Skeletal muscle tissue (tissue), 3 donors: ENCODE measurements at regions not wholly inside any gene's neighbourhood (a gene's known extent, or its start where the extent isn't known, plus 50 kb on each side); places are given as distances from the start of the nearest gene placed in this dataset.

ENCODE experiments used
- H3K27ac ChIP-seq: one replicate; pipeline ENCODE4 v1.7.0; 2013; ENCODE audit warnings: mild to moderate bottlenecking, low read depth, low read length, inconsistent platforms
- H3K27me3 ChIP-seq, 3 donors: one replicate each; pipeline ENCODE4 v1.7.0; 2013; ENCODE audit warnings: low read length in 3 of 3; ENCODE audit not compliant: control insufficient read depth in 3 of 3, insufficient read depth in 3 of 3
- H3K36me3 ChIP-seq, 3 donors: one replicate each; pipeline ENCODE4 v1.7.0; 2013; ENCODE audit warnings: low read length in 3 of 3; ENCODE audit not compliant: control insufficient read depth in 3 of 3, insufficient read depth in 3 of 3
- H3K4me1 ChIP-seq, 3 donors: one replicate each; pipeline ENCODE4 v1.7.0; 2013; ENCODE audit warnings: low read length in 3 of 3, mild to moderate bottlenecking in 3 of 3; ENCODE audit not compliant: control insufficient read depth in 3 of 3, insufficient read depth in 3 of 3
- H3K4me3 ChIP-seq, 3 donors: one replicate each; pipeline ENCODE4 v1.7.0; 2013; ENCODE audit warnings: low read length in 3 of 3
- H3K9ac ChIP-seq, 3 donors: one replicate each; pipeline ENCODE4 v1.7.0; 2013; ENCODE audit warnings: low read length in 3 of 3, mild to moderate bottlenecking in 3 of 3, moderate library complexity in 2 of 3, low read depth in 1 of 3
- H3K9me3 ChIP-seq, 3 donors: one replicate each; pipeline ENCODE4 v1.7.0; 2013; ENCODE audit warnings: low read length in 3 of 3; ENCODE audit not compliant: control insufficient read depth in 3 of 3
- donor health status: Osteomylitis.

DNA sequence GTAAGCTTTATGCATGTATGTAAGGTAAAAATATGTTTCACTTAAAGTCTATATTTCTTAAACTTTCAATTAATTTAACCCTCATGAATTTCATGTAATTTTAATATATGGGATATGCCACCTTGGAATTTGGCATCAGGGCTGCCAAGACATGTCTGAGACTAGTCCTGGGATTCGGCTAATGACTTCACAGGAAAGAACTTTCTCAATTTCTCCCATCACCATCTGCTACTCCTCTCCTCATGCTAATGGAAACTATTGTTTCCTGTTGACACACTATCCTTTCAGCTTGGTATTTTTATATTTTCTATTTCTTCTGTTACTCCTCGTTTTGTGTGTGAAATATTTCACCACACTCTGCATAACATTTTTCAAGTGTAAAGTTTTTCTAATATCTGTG is 205.9 kb downstream of the ARL4A start:
- Histone ChIP-seq H3K36me3 (no peaks in the 10 kb centered on the region), H3K4me3 (no peak overlapping the region), H3K9ac (no peak overlapping the region), H3K27ac (no peak overlapping the region), H3K27me3 (no peaks in the 10 kb centered on the region), H3K9me3 (no peaks in the 10 kb centered on the region), H3K4me1 (no peaks in the 10 kb centered on the region)

DNA sequence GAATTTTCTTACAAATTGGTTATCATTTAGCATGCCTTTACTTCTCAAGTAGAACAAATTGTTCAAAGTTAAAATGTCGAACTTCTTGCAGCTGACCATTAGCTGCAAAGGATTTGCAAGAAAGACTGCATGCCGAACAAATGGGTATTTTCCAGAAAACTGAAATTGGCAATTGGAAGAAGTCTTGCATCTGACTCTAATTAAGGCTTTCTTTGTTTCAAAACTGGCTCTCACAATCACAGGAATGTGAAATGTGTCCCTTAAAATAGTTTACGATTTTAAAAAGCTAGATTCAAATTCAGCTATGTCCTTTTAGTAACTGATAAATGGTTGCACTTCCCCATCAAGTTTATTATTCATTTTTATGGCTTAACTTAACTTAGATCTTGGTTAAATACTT is 207.9 kb downstream of the ARL4A start:
- Histone ChIP-seq H3K27me3 (no peaks in the 10 kb centered on the region), H3K27ac (no peak overlapping the region), H3K36me3 (no peaks in the 10 kb centered on the region), H3K9me3 (no peaks in the 10 kb centered on the region), H3K9ac (no peak overlapping the region), H3K4me1 (no peaks in the 10 kb centered on the region), H3K4me3 (no peak overlapping the region)

DNA sequence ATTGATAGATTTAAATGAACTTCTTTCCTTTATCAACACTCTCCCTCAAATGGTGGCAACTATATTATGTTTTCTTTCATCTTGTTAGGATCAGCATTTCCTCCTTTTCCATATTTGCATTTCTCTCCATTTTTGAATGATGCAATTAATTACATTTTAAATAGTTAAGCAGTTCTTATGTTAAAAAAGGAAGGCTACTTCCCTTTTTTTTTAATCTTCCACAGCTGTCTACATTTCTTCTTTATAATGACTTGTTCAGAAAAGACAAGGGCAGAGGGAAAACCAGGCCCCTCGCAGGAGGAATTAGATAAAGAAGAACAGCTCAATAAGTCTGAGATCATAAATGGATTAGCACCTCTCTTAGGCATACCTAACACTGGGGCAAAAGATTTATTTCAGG is 208.9 kb downstream of the ARL4A start:
- Histone ChIP-seq H3K36me3 (no peaks in the 10 kb centered on the region), H3K4me3 (no peak overlapping the region), H3K4me1 (no peaks in the 10 kb centered on the region), H3K9me3 (no peaks in the 10 kb centered on the region), H3K27me3 (no peaks in the 10 kb centered on the region), H3K27ac (no peak overlapping the region), H3K9ac (no peak overlapping the region)

DNA sequence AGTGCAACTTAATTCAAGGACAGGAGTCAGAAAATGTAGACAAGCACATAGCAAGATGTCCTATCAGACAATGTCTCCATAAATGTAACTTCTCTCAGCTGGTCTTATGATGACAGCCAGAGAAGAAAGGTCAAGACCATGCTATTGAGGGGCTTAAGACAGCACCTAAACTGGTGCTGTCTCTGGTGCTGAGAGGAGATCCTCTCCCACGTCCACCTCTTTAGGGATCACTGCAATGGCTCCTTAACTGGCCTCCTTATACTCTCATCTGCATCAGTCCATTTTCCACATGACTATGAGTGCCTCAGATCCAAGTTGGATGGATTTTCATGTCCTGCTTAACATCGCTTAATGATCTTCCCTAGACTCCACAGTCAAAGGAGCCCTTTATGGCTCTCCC is 210.6 kb downstream of the ARL4A start:
- no peak overlapping the region for H3K4me3 ChIP-seq
- no peaks in the 10 kb centered on the region for H3K27me3 ChIP-seq
- no peaks in the 10 kb centered on the region for H3K9me3 ChIP-seq
- no peaks in the 10 kb centered on the region for H3K36me3 ChIP-seq
- no peak overlapping the region for H3K27ac ChIP-seq
- H3K4me1 ChIP-seq, result no peaks in the 10 kb centered on the region
- H3K9ac ChIP-seq, result no peak overlapping the region

DNA sequence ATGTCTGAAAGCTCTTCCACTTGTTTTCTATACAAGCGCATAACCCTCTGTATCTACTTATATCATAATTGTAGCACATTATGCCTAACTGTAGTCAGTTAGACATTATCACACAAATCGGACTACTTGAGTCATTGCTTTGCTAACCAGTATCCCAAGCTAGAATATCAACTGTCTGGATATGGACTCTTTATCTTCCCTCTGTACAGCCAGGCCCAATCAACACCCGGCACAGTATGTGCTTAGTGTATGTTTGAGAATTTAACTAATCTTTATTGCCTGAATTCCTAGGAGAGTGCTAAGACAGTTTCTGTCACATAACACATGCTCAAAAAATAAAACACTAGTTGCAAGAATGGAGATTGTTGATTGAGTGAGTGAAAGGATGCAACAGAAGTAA is 211.2 kb downstream of the ARL4A start:
- no peak overlapping the region for H3K9ac ChIP-seq

DNA sequence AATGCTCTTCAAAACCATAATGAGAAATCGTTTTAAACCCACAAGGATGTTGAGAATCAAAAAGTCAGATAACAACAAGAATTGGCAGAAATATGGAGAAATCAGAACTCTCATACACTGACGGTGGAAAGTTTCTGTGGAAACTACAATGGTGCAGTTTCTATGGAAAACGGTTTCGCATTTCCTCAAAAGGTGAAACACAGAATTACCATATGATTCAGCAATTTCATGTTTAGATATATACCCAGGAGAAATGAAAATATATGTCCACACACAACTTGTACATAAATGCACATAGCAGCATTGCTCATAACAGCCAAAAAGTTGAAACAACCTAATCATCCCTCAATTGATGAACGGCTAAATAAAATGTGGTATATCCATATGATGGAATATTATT is 218.2 kb downstream of the ARL4A start:
- Histone ChIP-seq H3K9ac (no peak overlapping the region), H3K4me1 (no peaks in the 10 kb centered on the region), H3K27ac (no peak overlapping the region), H3K9me3 (no peaks in the 10 kb centered on the region), H3K36me3 (no peaks in the 10 kb centered on the region), H3K4me3 (no peak overlapping the region), H3K27me3 (no peaks in the 10 kb centered on the region)

More for the DNA sequence above, 211.2 kb downstream of the ARL4A start:
- Histone ChIP-seq H3K27me3 (no peaks in the 10 kb centered on the region), H3K9me3 (no peaks in the 10 kb centered on the region), H3K4me3 (no peak overlapping the region), H3K27ac (no peak overlapping the region), H3K36me3 (no peaks in the 10 kb centered on the region), H3K4me1 (no peaks in the 10 kb centered on the region)

DNA sequence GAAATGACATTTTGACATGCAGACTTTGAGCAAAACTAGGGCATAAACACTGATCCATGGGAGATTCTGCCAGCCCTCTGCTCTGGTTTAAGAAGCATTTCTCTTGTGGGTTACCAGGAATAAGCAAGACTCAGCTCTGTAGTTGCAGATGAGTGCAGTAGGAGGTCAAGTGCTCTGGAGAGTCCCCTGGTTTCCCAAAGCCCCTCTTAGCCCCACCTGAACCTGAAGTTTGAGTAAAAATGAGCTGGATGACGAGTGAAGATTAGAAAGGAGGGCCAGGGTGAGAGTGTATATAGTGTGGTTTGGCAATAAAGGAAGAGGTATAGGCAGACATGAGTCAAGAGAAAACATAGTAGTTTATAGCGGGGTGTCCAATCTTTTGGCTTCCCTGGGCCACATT is 220.3 kb downstream of the ARL4A start:
- H3K4me1 ChIP-seq, result no peaks in the 10 kb centered on the region
- H3K4me3 ChIP-seq, result no peak overlapping the region
- no peak overlapping the region for H3K9ac ChIP-seq
- H3K27ac ChIP-seq, result no peak overlapping the region
- H3K9me3 ChIP-seq, result no peaks in the 10 kb centered on the region
- H3K36me3 ChIP-seq, result no peaks in the 10 kb centered on the region
- no peaks in the 10 kb centered on the region for H3K27me3 ChIP-seq

DNA sequence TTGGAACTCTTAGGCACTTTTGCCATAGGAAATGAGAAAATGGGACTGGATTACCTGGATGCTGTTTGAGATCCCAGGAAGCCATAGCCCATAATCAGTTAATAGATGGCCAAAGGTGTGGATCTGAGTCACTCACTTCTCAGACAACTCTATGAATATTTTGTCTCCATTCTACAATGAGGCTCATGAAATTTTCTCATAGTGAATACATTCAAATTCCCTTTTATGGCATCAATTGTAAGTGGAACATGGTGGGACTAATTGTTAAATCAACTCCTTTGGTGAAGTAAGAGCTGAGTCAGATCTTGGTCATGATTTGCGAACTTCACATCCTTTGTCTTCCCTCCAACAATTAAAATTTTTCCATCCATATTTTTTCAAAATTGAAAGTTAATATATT is 222.1 kb downstream of the ARL4A start:
- Histone ChIP-seq H3K9ac (no peak overlapping the region), H3K4me3 (no peak overlapping the region), H3K36me3 (no peaks in the 10 kb centered on the region), H3K9me3 (no peaks in the 10 kb centered on the region), H3K27me3 (no peaks in the 10 kb centered on the region), H3K27ac (no peak overlapping the region), H3K4me1 (no peaks in the 10 kb centered on the region)

DNA sequence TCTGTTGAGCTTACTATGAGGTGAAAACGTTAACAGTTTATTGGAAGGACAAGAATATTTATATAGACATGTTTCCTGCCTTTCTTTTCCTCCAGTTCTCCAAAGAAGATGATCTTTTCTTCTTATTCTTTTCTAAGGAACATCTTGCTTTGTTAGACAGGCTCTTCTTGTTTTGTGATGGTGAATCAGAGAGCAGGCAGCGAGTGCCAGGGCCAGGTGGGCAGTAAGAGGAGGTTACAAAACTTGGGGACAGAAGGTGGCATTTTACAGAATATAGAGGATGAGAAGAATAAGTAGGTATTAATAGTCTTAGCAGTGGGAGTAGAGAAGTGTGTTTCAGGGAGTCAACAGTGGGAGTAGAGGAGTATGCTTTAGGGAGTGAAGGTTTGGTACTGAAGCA is 223.6 kb downstream of the ARL4A start:
- H3K9me3 ChIP-seq, result no peaks in the 10 kb centered on the region

DNA sequence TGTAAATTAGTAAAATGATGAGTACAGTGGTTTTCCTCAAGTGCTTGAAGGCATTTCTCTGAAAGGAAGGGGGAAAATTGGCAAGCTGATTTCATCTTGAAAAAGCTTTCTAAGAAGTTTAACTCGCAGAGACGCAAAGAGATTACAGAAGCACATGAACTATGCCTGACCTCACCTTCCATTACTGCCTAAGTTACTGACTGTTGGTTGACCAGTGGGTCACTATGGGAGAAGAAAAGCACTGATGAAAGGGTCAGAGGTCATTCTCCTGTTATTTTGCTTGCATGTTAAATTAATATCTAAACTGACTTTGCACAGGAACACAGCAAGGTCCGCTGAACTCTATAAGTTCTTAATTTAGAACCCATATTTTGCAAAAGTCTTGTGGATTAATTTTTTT is 225.6 kb downstream of the ARL4A start:
- no peaks in the 10 kb centered on the region for H3K36me3 ChIP-seq
- no peaks in the 10 kb centered on the region for H3K27me3 ChIP-seq
- no peak overlapping the region for H3K27ac ChIP-seq
- no peaks in the 10 kb centered on the region for H3K9me3 ChIP-seq
- no peaks in the 10 kb centered on the region for H3K4me1 ChIP-seq
- no peak overlapping the region for H3K4me3 ChIP-seq
- no peak overlapping the region for H3K9ac ChIP-seq

More for the DNA sequence above, 223.6 kb downstream of the ARL4A start:
- no peaks in the 10 kb centered on the region for H3K27me3 ChIP-seq
- H3K4me3 ChIP-seq, result no peak overlapping the region
- no peaks in the 10 kb centered on the region for H3K36me3 ChIP-seq
- no peak overlapping the region for H3K27ac ChIP-seq
- no peak overlapping the region for H3K9ac ChIP-seq
- H3K4me1 ChIP-seq, result no peaks in the 10 kb centered on the region

DNA sequence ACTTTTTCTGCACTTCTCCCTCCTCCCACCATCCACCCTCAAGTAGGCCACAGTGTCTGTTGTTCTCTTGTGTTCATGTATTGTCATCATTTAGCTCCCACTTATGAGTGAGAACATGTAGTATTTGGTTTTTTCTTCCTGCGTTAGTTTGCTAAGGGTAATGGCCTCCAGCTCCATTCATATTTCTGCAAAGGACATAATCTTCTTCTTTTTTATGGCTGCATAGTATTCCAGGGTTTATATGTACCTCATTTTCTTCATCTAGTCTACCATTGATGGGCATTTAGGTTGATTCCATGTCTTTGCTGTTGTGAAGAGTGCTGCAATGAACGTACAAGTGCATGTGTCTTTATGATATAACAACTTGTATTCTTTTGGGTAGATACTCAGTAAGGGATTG is 230.4 kb downstream of the ARL4A start:
- Histone ChIP-seq H3K36me3 (no peaks in the 10 kb centered on the region), H3K9ac (no peak overlapping the region), H3K27ac (no peak overlapping the region), H3K4me1 (no peaks in the 10 kb centered on the region), H3K4me3 (no peak overlapping the region), H3K9me3 (no peaks in the 10 kb centered on the region), H3K27me3 (no peaks in the 10 kb centered on the region)
